HEK293 (cell line): ENCODE measurements at regions not wholly inside any gene's neighbourhood (a gene's known extent, or its start where the extent isn't known, plus 50 kb on each side); places are given as distances from the start of the nearest gene placed in this dataset.

Experiments
- CTCF ChIA-PET: fragments of 350-600 bp; formaldehyde crosslinking; extraction: SDS; loops from one replicate; lab custom pipeline; 2021; ENCODE audit warnings: antibody characterized with exemption; lab: Yijun Ruan, JAX
- POLR2A ChIA-PET: fragments of 300-600 bp; formaldehyde crosslinking; extraction: SDS; loops from one replicate; lab custom pipeline; 2020; ENCODE audit warnings: antibody characterized with exemption, inconsistent platforms; lab: Yijun Ruan, JAX
- H3K27ac ChIP-seq: fragments of 200-500 bp; sonication (Bioruptor generic); 2 replicates; pipeline ENCODE4 v1.5.1; 2014; ENCODE audit warnings: low read depth, low read length, control low read depth, inconsistent platforms; ENCODE audit errors: extremely low read depth
- H3K36me3 ChIP-seq, 2 experiments: fragments of 200-500 bp in 1 of 2; sonication (Bioruptor generic) in 1 of 2; 1 replicate in 1 of 2; 2 replicates in 1 of 2; pipeline ENCODE4 v1.5.1; 2014 to 2017; ENCODE audit warnings: inconsistent platforms in 2 of 2, low read length in 2 of 2; ENCODE audit not compliant: control insufficient read depth in 2 of 2, insufficient read depth in 1 of 2
- H3K4me1 ChIP-seq: fragments of 200-500 bp; sonication (Bioruptor generic); 2 replicates; pipeline ENCODE4 v1.5.1; 2014; ENCODE audit warnings: mild to moderate bottlenecking, low read length, inconsistent platforms; ENCODE audit not compliant: control insufficient read depth, insufficient read depth
- H3K4me3 ChIP-seq: 2 replicates; pipeline ENCODE4 v1.5.1; 2011; ENCODE audit warnings: low read depth, mild to moderate bottlenecking, control low read depth, low read length, moderate library complexity
- H3K9me3 ChIP-seq: fragments of 200-500 bp; sonication (Bioruptor generic); 2 replicates; pipeline ENCODE4 v1.5.1; 2014; ENCODE audit warnings: low read depth, low read length, inconsistent platforms; ENCODE audit not compliant: control insufficient read depth, insufficient read depth
- BCL6B ChIP-seq: fragments of 450-650 bp; formaldehyde crosslinking; IDR thresholded peaks from 2 replicates; pipeline ENCODE4 v1.5.1; 2017; ENCODE audit warnings: missing biosample characterization, missing genetic modification characterization
- EGR2 ChIP-seq: fragments of 450-650 bp; formaldehyde crosslinking; IDR thresholded peaks from 2 replicates; pipeline ENCODE4 v1.5.1; 2016; ENCODE audit warnings: low read depth, missing biosample characterization, missing genetic modification characterization
- SP2 ChIP-seq: fragments of 450-650 bp; formaldehyde crosslinking; IDR thresholded peaks from 2 replicates; pipeline ENCODE4 v1.5.1; 2016; ENCODE audit warnings: missing biosample characterization, missing genetic modification characterization
- ZBTB7A ChIP-seq: fragments of 450-650 bp; formaldehyde crosslinking; IDR thresholded peaks from 2 replicates; pipeline ENCODE4 v1.5.1; 2016; ENCODE audit warnings: low read depth, missing biosample characterization, missing genetic modification characterization
- ZFP37 ChIP-seq: fragments of 450-650 bp; formaldehyde crosslinking; IDR thresholded peaks from 2 replicates; pipeline ENCODE4 v1.5.1; 2016; ENCODE audit warnings: missing biosample characterization, missing genetic modification characterization
- ZNF140 ChIP-seq: fragments of 450-650 bp; formaldehyde crosslinking; IDR thresholded peaks from 2 replicates; pipeline ENCODE4 v1.5.1; 2016; ENCODE audit warnings: missing biosample characterization, missing genetic modification characterization
- ZNF18 ChIP-seq: fragments of 450-650 bp; formaldehyde crosslinking; IDR thresholded peaks from 2 replicates; pipeline ENCODE4 v1.5.1; 2016; ENCODE audit warnings: missing biosample characterization, missing genetic modification characterization
- ZNF202 ChIP-seq: fragments of 450-650 bp; formaldehyde crosslinking; IDR thresholded peaks from 2 replicates; pipeline ENCODE4 v1.5.1; 2016; ENCODE audit warnings: missing biosample characterization, missing genetic modification characterization, borderline replicate concordance
- ZNF292 ChIP-seq: fragments of 450-650 bp; formaldehyde crosslinking; IDR thresholded peaks from 2 replicates; pipeline ENCODE4 v1.5.1; 2016; ENCODE audit warnings: low read depth, missing biosample characterization, missing genetic modification characterization, borderline replicate concordance
- ZNF311 ChIP-seq: fragments of 450-650 bp; formaldehyde crosslinking; IDR thresholded peaks from 2 replicates; pipeline ENCODE4 v1.5.1; 2017; ENCODE audit warnings: missing biosample characterization, missing genetic modification characterization, borderline replicate concordance
- ZNF404 ChIP-seq: fragments of 450-650 bp; formaldehyde crosslinking; IDR thresholded peaks from 2 replicates; pipeline ENCODE4 v1.5.1; 2017; ENCODE audit warnings: missing biosample characterization, missing genetic modification characterization
- ZNF513 ChIP-seq: fragments of 450-650 bp; IDR thresholded peaks from 2 replicates; pipeline ENCODE4 v1.5.1; 2018; ENCODE audit warnings: missing biosample characterization, missing genetic modification characterization
- ZNF600 ChIP-seq: fragments of 450-650 bp; formaldehyde crosslinking; IDR thresholded peaks from 2 replicates; pipeline ENCODE4 v1.5.1; 2016; ENCODE audit warnings: missing biosample characterization, missing genetic modification characterization
- ZNF610 ChIP-seq: fragments of 450-650 bp; formaldehyde crosslinking; IDR thresholded peaks from 2 replicates; pipeline ENCODE4 v1.5.1; 2016; ENCODE audit warnings: missing biosample characterization, missing genetic modification characterization, borderline replicate concordance
- ZNF623 ChIP-seq: fragments of 450-650 bp; formaldehyde crosslinking; IDR thresholded peaks from 2 replicates; pipeline ENCODE4 v1.5.1; 2016; ENCODE audit warnings: missing biosample characterization, missing genetic modification characterization
- ZNF654 ChIP-seq: fragments of 450-650 bp; formaldehyde crosslinking; IDR thresholded peaks from 2 replicates; pipeline ENCODE4 v1.5.1; 2016; ENCODE audit warnings: low read depth, missing biosample characterization, missing genetic modification characterization
- ZNF692 ChIP-seq: fragments of 450-650 bp; formaldehyde crosslinking; IDR thresholded peaks from 2 replicates; pipeline ENCODE4 v1.5.1; 2016; ENCODE audit warnings: missing biosample characterization, missing genetic modification characterization
- ZNF843 ChIP-seq: fragments of 450-650 bp; formaldehyde crosslinking; IDR thresholded peaks from 2 replicates; pipeline ENCODE4 v1.5.1; 2016; ENCODE audit warnings: missing biosample characterization, missing genetic modification characterization

GRCh38 chr2:185316383-185316782 is 422.2 kb upstream of the FSIP2 start:
- ChIA-PET POLR2A (no interaction called here), CTCF (no interaction called here)
- Histone ChIP-seq H3K9me3 (no peaks in the 10 kb centered on the region), H3K36me3 (no peaks in the 10 kb centered on the region), H3K4me3 (no peak overlapping the region), H3K4me1 (no peaks in the 10 kb centered on the region), H3K27ac (no peak overlapping the region)
- TF ChIP-seq ZNF692 (tag by site-specific recombination) (no peak), EGR2 (tag by site-specific recombination) (peak; percentile 43; the same call in 1 of the 2 replicates)

- CTCF ChIA-PET, result no interaction called here
- TF ChIP-seq ZBTB7A (no peak), ZNF843 (tag by site-specific recombination) (no peak), ZNF623 (no peak), ZFP37 (no peak), ZNF292 (tag by site-specific recombination) (no peak), ZNF600 (tag by site-specific recombination) (no peak)
These were observed 420.3 kb upstream of the FSIP2 start for GRCh38 chr2:185318271-185318724.

GRCh38 chr2:185335879-185336278 is 402.7 kb upstream of the FSIP2 start:
- TF ChIP-seq BCL6B (tag by site-specific recombination) (no peak), ZNF311 (tag by site-specific recombination) (no peak), SP2 (tag by site-specific recombination) (no peak)
- POLR2A ChIA-PET, result no interaction called here
- CTCF ChIA-PET, result interaction anchor here (0.6 kb wide), 1 partner anchor 140 kb away, joined by 3 read pairs; no protein-coding TSS in a partner anchor
- Histone ChIP-seq H3K36me3 (no peaks in the 10 kb centered on the region), H3K27ac (no peak overlapping the region), H3K4me1 (no peaks in the 10 kb centered on the region), H3K9me3 (no peaks in the 10 kb centered on the region), H3K4me3 (no peak overlapping the region)

More at GRCh38 chr2:185318271-185318724, 420.3 kb upstream of the FSIP2 start:
- Histone ChIP-seq H3K27ac (no peak overlapping the region), H3K4me3 (no peak overlapping the region), H3K4me1 (no peaks in the 10 kb centered on the region), H3K9me3 (no peaks in the 10 kb centered on the region), H3K36me3 (no peaks in the 10 kb centered on the region)
- POLR2A ChIA-PET, result no interaction called here

GRCh38 chr2:185337033-185337432 is 401.6 kb upstream of the FSIP2 start:
- H3K4me3 ChIP-seq, result no peak overlapping the region
- H3K9me3 ChIP-seq, result no peaks in the 10 kb centered on the region
- TF ChIP-seq ZNF140, result no peak
- TF ChIP-seq ZNF404 (tag by site-specific recombination), result no peak
- TF ChIP-seq ZNF610 (tag by site-specific recombination), result no peak
- no peak for TF ChIP-seq ZNF202 (tag by site-specific recombination)
- no peak for TF ChIP-seq ZNF513 (tag by site-specific recombination)
- no peak for TF ChIP-seq ZNF18 (tag by site-specific recombination)
- no peak for TF ChIP-seq ZNF654 (tag by site-specific recombination)
- CTCF ChIA-PET, result no interaction called here
- no peak overlapping the region for H3K27ac ChIP-seq
- POLR2A ChIA-PET, result no interaction called here
- no peaks in the 10 kb centered on the region for H3K4me1 ChIP-seq
- no peaks in the 10 kb centered on the region for H3K36me3 ChIP-seq
